ENCODE measurements at regions not wholly inside any gene's neighbourhood (a gene's known extent, or its start where the extent isn't known, plus 50 kb on each side); places are given as distances from the start of the nearest gene placed in this dataset.

- no peaks in the 10 kb centered on the region for H3K9me3 ChIP-seq
- H3K36me3 ChIP-seq = no peaks in the 10 kb centered on the region
- no peak overlapping the region for H3K4me3 ChIP-seq
- WGBS, 2 donors = 45 to 49% methylated on average over 4 to 5 of the region's 5 CpGs
- DNase-seq (peak in 1 of 2 donors; percentile 73), ATAC-seq (ENCODE audit: low FRiP score in 2 of 2) (peak; percentile 85 to 92)
- peak overlapping the region; percentile 40 to 68 (median 56) for H3K27ac ChIP-seq
- H3K27me3 ChIP-seq = no peaks in the 10 kb centered on the region
- TF ChIP-seq POLR2A (IDR thresholded peaks at IDR 0.05) (no peak), EP300 (IDR thresholded peaks at IDR 0.05) (no peak), POLR2AphosphoS5 (IDR thresholded peaks at IDR 0.05) (peak in 1 of 2 donors; percentile 35)
- TF ChIP-seq, protein P1, sequence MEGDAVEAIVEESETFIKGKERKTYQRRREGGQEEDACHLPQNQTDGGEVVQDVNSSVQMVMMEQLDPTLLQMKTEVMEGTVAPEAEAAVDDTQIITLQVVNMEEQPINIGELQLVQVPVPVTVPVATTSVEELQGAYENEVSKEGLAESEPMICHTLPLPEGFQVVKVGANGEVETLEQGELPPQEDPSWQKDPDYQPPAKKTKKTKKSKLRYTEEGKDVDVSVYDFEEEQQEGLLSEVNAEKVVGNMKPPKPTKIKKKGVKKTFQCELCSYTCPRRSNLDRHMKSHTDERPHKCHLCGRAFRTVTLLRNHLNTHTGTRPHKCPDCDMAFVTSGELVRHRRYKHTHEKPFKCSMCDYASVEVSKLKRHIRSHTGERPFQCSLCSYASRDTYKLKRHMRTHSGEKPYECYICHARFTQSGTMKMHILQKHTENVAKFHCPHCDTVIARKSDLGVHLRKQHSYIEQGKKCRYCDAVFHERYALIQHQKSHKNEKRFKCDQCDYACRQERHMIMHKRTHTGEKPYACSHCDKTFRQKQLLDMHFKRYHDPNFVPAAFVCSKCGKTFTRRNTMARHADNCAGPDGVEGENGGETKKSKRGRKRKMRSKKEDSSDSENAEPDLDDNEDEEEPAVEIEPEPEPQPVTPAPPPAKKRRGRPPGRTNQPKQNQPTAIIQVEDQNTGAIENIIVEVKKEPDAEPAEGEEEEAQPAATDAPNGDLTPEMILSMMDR (IDR thresholded peaks at IDR 0.05) = no peak
- H3K4me1 ChIP-seq = peaks cover 18 to 22% (median 21%) of the 10 kb centered on the region in 4 donors
These were observed 209.7 kb downstream of the SKIDA1 start for GRCh38 chr10:21315645-21316220.

GRCh38 chr10:21314906-21315644 lies 210.4 kb downstream of the SKIDA1 start:
- Histone ChIP-seq H3K4me1 (peaks cover 18 to 22% (median 21%) of the 10 kb centered on the region in 4 donors), H3K4me3 (no peak overlapping the region), H3K36me3 (no peaks in the 10 kb centered on the region), H3K27ac (peak overlapping the region; percentile 4 to 68 (median 56)), H3K9me3 (no peaks in the 10 kb centered on the region), H3K27me3 (no peaks in the 10 kb centered on the region)
- DNase-seq (peak in 1 of 2 donors; percentile 46), ATAC-seq (ENCODE audit: low FRiP score in 2 of 2) (peak; percentile 53 to 54)
- 45 to 49% methylated on average over 11 to 13 of the region's 13 CpGs for WGBS, 2 donors
- peak in 1 of 2 donors; percentile 18 for TF ChIP-seq POLR2AphosphoS5 (IDR thresholded peaks at IDR 0.05)
- TF ChIP-seq, protein P1 (IDR thresholded peaks at IDR 0.05) = no peak

GRCh38 chr10:21314111-21314626 lies 211.3 kb downstream of the SKIDA1 start:
- Histone ChIP-seq H3K27me3 (no peaks in the 10 kb centered on the region), H3K4me1 (peaks cover 18 to 22% (median 21%) of the 10 kb centered on the region in 4 donors), H3K36me3 (no peaks in the 10 kb centered on the region), H3K4me3 (no peak overlapping the region), H3K9me3 (no peaks in the 10 kb centered on the region), H3K27ac (no peak overlapping the region)
- WGBS, 2 donors = 42 to 43% methylated on average over 9 of the region's 9 CpGs
- TF ChIP-seq POLR2A (IDR thresholded peaks at IDR 0.05) = no peak
- TF ChIP-seq, protein P1 (IDR thresholded peaks at IDR 0.05) = no peak
- TF ChIP-seq EP300 (IDR thresholded peaks at IDR 0.05) = no peak
- TF ChIP-seq POLR2AphosphoS5 (IDR thresholded peaks at IDR 0.05) = no peak
- ATAC-seq (ENCODE audit: low FRiP score in 2 of 2) (no peak), DNase-seq (no peak)

DNA sequence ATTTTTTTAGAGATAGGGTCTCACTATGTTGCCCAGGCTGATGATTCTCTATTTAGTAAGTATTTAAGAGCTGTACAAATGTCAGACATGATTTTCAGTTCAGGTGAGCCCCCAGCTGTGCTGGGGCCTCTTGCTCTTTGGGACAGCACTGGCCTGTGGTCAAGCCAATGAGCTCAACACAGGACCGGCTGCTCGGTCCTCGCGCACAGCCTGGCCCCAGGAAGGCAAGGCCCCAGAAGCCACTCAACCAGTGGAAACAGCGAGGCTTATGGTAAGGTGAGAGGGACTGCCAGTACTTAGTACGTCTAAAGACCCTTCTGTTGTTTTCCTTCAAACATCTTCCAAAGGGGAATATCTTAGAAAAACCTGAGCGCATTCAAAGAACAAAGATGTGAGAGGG lies 211.8 kb downstream of the SKIDA1 start:
- Histone ChIP-seq H3K36me3 (no peaks in the 10 kb centered on the region), H3K4me1 (peaks cover 18 to 22% (median 21%) of the 10 kb centered on the region in 4 donors), H3K4me3 (no peak overlapping the region), H3K27ac (no peak overlapping the region), H3K27me3 (no peaks in the 10 kb centered on the region), H3K9me3 (no peaks in the 10 kb centered on the region)
- ATAC-seq (ENCODE audit: low FRiP score in 2 of 2) (no peak), DNase-seq (peak in 1 of 2 donors; percentile 46)
- 92 to 97% methylated on average over 7 of the region's 7 CpGs for WGBS, 2 donors
- no peak for TF ChIP-seq POLR2AphosphoS5 (IDR thresholded peaks at IDR 0.05)
- TF ChIP-seq, protein P1 (IDR thresholded peaks at IDR 0.05) = no peak
- no peak for TF ChIP-seq POLR2A (IDR thresholded peaks at IDR 0.05)
- TF ChIP-seq EP300 (IDR thresholded peaks at IDR 0.05) = no peak
